ENCODE measurements at regions not wholly inside any gene's neighbourhood (a gene's known extent, or its start where the extent isn't known, plus 50 kb on each side); places are given as distances from the start of the nearest gene placed in this dataset.
"Not testable (repeated sequence)": the region's sequence is repeated elsewhere in the genome, so short reads cannot be mapped to it uniquely, and the experiment has no call there.

GRCh38 chr16:75810342-75810741 lies 84.1 kb upstream of the CPHXL start:
- no peak for DNase-seq (ENCODE audit: low read depth)
- no peak overlapping the region for H3K4me3 ChIP-seq (ENCODE audit: low read depth, low read length)
- no peak for TF ChIP-seq CTCF (IDR thresholded peaks at IDR 0.05; ENCODE audit: insufficient read depth, low read depth, low read length)

GRCh38 chr16:75811020-75811634 lies 84.8 kb upstream of the CPHXL start:
- TF ChIP-seq CTCF (IDR thresholded peaks at IDR 0.05; ENCODE audit: insufficient read depth, low read depth, low read length) = no peak
- H3K4me3 ChIP-seq (ENCODE audit: low read depth, low read length) = no peak overlapping the region
- DNase-seq (ENCODE audit: low read depth) = no peak

GRCh38 chr16:75818491-75818890 lies 92.2 kb upstream of the CPHXL start:
- no peak overlapping the region for H3K4me3 ChIP-seq (ENCODE audit: low read depth, low read length)
- TF ChIP-seq CTCF (IDR thresholded peaks at IDR 0.05; ENCODE audit: insufficient read depth, low read depth, low read length) = no peak
- DNase-seq (ENCODE audit: low read depth) = no peak

GRCh38 chr16:75820672-75821071 lies 94.4 kb upstream of the CPHXL start:
- H3K4me3 ChIP-seq (ENCODE audit: low read depth, low read length) = no peak overlapping the region
- TF ChIP-seq CTCF (IDR thresholded peaks at IDR 0.05; ENCODE audit: insufficient read depth, low read depth, low read length) = no peak
- DNase-seq (ENCODE audit: low read depth) = no peak

- no peak for TF ChIP-seq CTCF (IDR thresholded peaks at IDR 0.05; ENCODE audit: insufficient read depth, low read depth, low read length)
- no peak overlapping the region for H3K4me3 ChIP-seq (ENCODE audit: low read depth, low read length)
- no peak for DNase-seq (ENCODE audit: low read depth)
These were observed 94.8 kb upstream of the CPHXL start for GRCh38 chr16:75821117-75821516.

GRCh38 chr16:75825750-75826149 lies 99.5 kb upstream of the CPHXL start:
- not testable (repeated sequence) for DNase-seq (ENCODE audit: low read depth); H3K4me3 ChIP-seq (ENCODE audit: low read depth, low read length)

- DNase-seq (ENCODE audit: low read depth); H3K4me3 ChIP-seq (ENCODE audit: low read depth, low read length): not testable (repeated sequence)
These were observed 101.2 kb upstream of the CPHXL start for GRCh38 chr16:75827372-75828038.

GRCh38 chr16:75833385-75833784 lies 107.1 kb upstream of the CPHXL start:
- H3K4me3 ChIP-seq (ENCODE audit: low read depth, low read length); DNase-seq (ENCODE audit: low read depth): not testable (repeated sequence)
